Endodermal cell (in vitro differentiated cells): ENCODE measurements at regions not wholly inside any gene's neighbourhood (a gene's known extent, or its start where the extent isn't known, plus 50 kb on each side); places are given as distances from the start of the nearest gene placed in this dataset.

Source experiments
- DNase-seq: peaks from one replicate; pipeline ENCODE4 v3.0.0-alpha.2; 2017
- H3K27ac ChIP-seq: 2 replicates; pipeline ENCODE4 v1.5.1; 2013; ENCODE audit warnings: mild to moderate bottlenecking, low read depth, low read length, moderate library complexity
- H3K27me3 ChIP-seq: 2 replicates; pipeline ENCODE4 v1.6.1; 2013; ENCODE audit warnings: mild to moderate bottlenecking, low read length, moderate library complexity; ENCODE audit not compliant: insufficient read depth, control insufficient read depth, poor library complexity, severe bottlenecking
- H3K36me3 ChIP-seq: 2 replicates; pipeline ENCODE4 v1.7.0; 2013; ENCODE audit warnings: mild to moderate bottlenecking, low read length, moderate library complexity; ENCODE audit not compliant: control insufficient read depth, insufficient read depth
- H3K4me1 ChIP-seq: one replicate; pipeline ENCODE4 v1.7.0; 2013; ENCODE audit warnings: low read length; ENCODE audit not compliant: control insufficient read depth, insufficient read depth
- H3K4me3 ChIP-seq: 2 replicates; pipeline ENCODE4 v1.5.1; 2013; ENCODE audit warnings: mild to moderate bottlenecking, low read length, moderate library complexity
- H3K9ac ChIP-seq: 2 replicates; pipeline ENCODE4 v1.6.1; 2013; ENCODE audit warnings: mild to moderate bottlenecking, low read length, moderate library complexity; ENCODE audit not compliant: poor library complexity, severe bottlenecking; ENCODE audit errors: extremely low read depth
- H3K9me3 ChIP-seq: 2 replicates; pipeline ENCODE4 v1.6.1; 2013; ENCODE audit warnings: mild to moderate bottlenecking, low read length, moderate library complexity; ENCODE audit not compliant: control insufficient read depth
- H3K27ac Mint-ChIP-seq: 2 replicates; pipeline ENCODE4 v1.8.0; 2020; ENCODE audit warnings: mixed read lengths
- H3K27me3 Mint-ChIP-seq: 2 replicates; pipeline ENCODE4 v1.8.0; 2021; ENCODE audit warnings: mild to moderate bottlenecking, mixed read lengths; ENCODE audit not compliant: insufficient read depth
- H3K36me3 Mint-ChIP-seq: 2 replicates; pipeline ENCODE4 v1.8.0; 2020; ENCODE audit warnings: low read depth, mixed read lengths
- H3K4me1 Mint-ChIP-seq: 2 replicates; pipeline ENCODE4 v1.8.0; 2020; ENCODE audit warnings: mixed read lengths
- H3K4me3 Mint-ChIP-seq: 2 replicates; pipeline ENCODE4 v1.8.0; 2020; ENCODE audit warnings: mild to moderate bottlenecking, moderate library complexity, mixed read lengths
- H3K9me3 Mint-ChIP-seq: 2 replicates; pipeline ENCODE4 v1.8.0; 2020; ENCODE audit warnings: mild to moderate bottlenecking, mixed read lengths
- WGBS, 2 experiments: methylation state at CpG; one replicate each; pipeline versions ENCODE4 v1.1.5 to v1.1.7; 2013; ENCODE audit warnings: missing lambda C conversion rate in 2 of 2, mixed read lengths in 1 of 2; ENCODE audit not compliant: insufficient coverage in 1 of 2, insufficient read length in 1 of 2; 5-methylcytosine and 5-hydroxymethylcytosine counted together
- TF ChIP-seq, protein P1 (sequence below): fragments of 200-600 bp; sonication (generic); conservative IDR thresholded peaks from 2 replicates; pipeline ENCODE4 v1.5.0; 2021; ENCODE audit warnings: antibody characterized with exemption, mild to moderate bottlenecking

DNA sequence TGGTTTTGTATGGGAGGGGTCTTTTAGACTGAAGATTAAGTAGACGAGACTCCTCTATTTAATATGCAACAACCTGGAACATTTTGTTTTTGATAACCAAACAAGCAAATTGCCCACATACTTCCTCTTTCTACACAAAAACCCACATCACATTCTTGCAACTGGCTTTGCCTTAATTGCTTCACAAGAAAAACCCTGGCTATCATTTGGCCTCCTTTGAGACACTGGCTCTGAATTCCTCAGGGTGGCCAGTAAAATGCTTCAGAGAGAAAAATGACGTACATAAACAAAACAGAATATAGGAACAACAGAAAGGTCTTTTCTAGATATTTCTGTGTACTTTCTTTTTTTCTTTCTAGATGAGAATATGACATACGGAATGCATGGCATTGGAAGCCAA lies 103.0 kb downstream of the TRIB2 start:
- H3K27me3 ChIP-seq = no peaks in the 10 kb centered on the region
- no peak overlapping the region for H3K4me3 Mint-ChIP-seq
- no peaks in the 10 kb centered on the region for H3K27me3 Mint-ChIP-seq
- no peaks in the 10 kb centered on the region for H3K4me1 ChIP-seq
- H3K9me3 Mint-ChIP-seq = no peaks in the 10 kb centered on the region
- H3K9ac ChIP-seq = no peak overlapping the region
- DNase-seq = no peak
- H3K36me3 Mint-ChIP-seq = no peaks in the 10 kb centered on the region
- 83 to 100% methylated on average over 1 to 3 of the region's 3 CpGs for WGBS, 2 experiments
- no peaks in the 10 kb centered on the region for H3K36me3 ChIP-seq
- H3K27ac ChIP-seq = no peak overlapping the region
- TF ChIP-seq, protein P1, sequence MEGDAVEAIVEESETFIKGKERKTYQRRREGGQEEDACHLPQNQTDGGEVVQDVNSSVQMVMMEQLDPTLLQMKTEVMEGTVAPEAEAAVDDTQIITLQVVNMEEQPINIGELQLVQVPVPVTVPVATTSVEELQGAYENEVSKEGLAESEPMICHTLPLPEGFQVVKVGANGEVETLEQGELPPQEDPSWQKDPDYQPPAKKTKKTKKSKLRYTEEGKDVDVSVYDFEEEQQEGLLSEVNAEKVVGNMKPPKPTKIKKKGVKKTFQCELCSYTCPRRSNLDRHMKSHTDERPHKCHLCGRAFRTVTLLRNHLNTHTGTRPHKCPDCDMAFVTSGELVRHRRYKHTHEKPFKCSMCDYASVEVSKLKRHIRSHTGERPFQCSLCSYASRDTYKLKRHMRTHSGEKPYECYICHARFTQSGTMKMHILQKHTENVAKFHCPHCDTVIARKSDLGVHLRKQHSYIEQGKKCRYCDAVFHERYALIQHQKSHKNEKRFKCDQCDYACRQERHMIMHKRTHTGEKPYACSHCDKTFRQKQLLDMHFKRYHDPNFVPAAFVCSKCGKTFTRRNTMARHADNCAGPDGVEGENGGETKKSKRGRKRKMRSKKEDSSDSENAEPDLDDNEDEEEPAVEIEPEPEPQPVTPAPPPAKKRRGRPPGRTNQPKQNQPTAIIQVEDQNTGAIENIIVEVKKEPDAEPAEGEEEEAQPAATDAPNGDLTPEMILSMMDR = no peak
- H3K4me3 ChIP-seq = no peak overlapping the region
- H3K27ac Mint-ChIP-seq = no peak overlapping the region
- no peaks in the 10 kb centered on the region for H3K9me3 ChIP-seq
- H3K4me1 Mint-ChIP-seq = no peaks in the 10 kb centered on the region

DNA sequence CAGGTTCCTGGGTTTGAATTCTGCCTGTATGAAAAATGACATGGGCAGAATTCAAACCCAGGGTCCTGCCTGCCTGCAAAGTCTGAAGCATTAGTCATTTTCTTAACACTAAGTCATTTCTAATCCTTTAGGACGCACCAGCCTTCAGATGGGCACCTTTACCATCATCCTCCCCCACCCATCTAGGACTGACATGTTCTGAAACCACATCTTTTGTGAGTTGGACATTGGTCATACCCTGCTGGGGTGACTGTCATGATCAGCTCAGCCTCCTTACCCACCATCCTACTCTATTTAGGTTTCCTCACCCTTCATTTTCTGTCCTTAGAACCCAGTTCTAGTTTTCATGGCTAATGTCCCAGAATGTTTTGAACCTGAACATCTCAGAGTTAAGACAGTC lies 104.9 kb downstream of the TRIB2 start:
- Mint-ChIP-seq H3K27ac (no peak overlapping the region), H3K9me3 (no peaks in the 10 kb centered on the region), H3K4me1 (no peaks in the 10 kb centered on the region), H3K36me3 (no peaks in the 10 kb centered on the region), H3K27me3 (no peaks in the 10 kb centered on the region), H3K4me3 (no peak overlapping the region)
- Histone ChIP-seq H3K9ac (no peak overlapping the region), H3K27ac (no peak overlapping the region), H3K4me3 (no peak overlapping the region), H3K4me1 (no peaks in the 10 kb centered on the region), H3K27me3 (no peaks in the 10 kb centered on the region), H3K36me3 (no peaks in the 10 kb centered on the region), H3K9me3 (no peaks in the 10 kb centered on the region)
- 80 to 97% methylated on average over 1 of the region's 1 CpG for WGBS, 2 experiments
- TF ChIP-seq, protein P1 = no peak
- DNase-seq = no peak

GRCh38 chr2:12824351-12824777 lies 107.6 kb downstream of the TRIB2 start:
- H3K27ac Mint-ChIP-seq = no peak overlapping the region
- H3K4me1 ChIP-seq = no peaks in the 10 kb centered on the region
- no peaks in the 10 kb centered on the region for H3K9me3 Mint-ChIP-seq
- no peak overlapping the region for H3K4me3 Mint-ChIP-seq
- H3K4me1 Mint-ChIP-seq = no peaks in the 10 kb centered on the region
- no peaks in the 10 kb centered on the region for H3K36me3 Mint-ChIP-seq
- no peak overlapping the region for H3K4me3 ChIP-seq
- no peak for DNase-seq
- no peaks in the 10 kb centered on the region for H3K36me3 ChIP-seq
- no peak overlapping the region for H3K9ac ChIP-seq
- H3K27me3 Mint-ChIP-seq = peaks cover 2% of the 10 kb centered on the region
- H3K27me3 ChIP-seq = no peaks in the 10 kb centered on the region
- TF ChIP-seq, protein P1 = no peak
- 83 to 94% methylated on average over 2 to 3 of the region's 3 CpGs for WGBS, 2 experiments
- H3K9me3 ChIP-seq = no peaks in the 10 kb centered on the region
- H3K27ac ChIP-seq = no peak overlapping the region
